Adrenal gland (tissue), 9 donors: ENCODE measurements at regions not wholly inside any gene's neighbourhood (a gene's known extent, or its start where the extent isn't known, plus 50 kb on each side); places are given as distances from the start of the nearest gene placed in this dataset.

ENCODE experiments used
- DNase-seq, 7 donors: peaks; one replicate each; pipeline ENCODE4 v3.0.0-alpha.2; 2019 to 2020
- H3K27ac ChIP-seq, 5 donors: fragments of 200-600 bp; sonication (generic) in 4 of 5; 1 replicate in 3 of 5; 2 replicates in 2 of 5; pipeline versions ENCODE4 v1.5.1 to v1.8.0; 2016 to 2020; ENCODE audit warnings: mild to moderate bottlenecking in 1 of 5
- H3K27me3 ChIP-seq: fragments of 200-600 bp; 2 replicates; pipeline ENCODE4 v1.8.0; 2021
- H3K36me3 ChIP-seq, 2 donors: fragments of 200-600 bp; replicated peaks in 1 of 2; 1 replicate in 1 of 2; 2 replicates in 1 of 2; pipeline versions ENCODE4 v1.5.1 to v1.8.0; 2018 to 2022
- H3K4me1 ChIP-seq, 2 donors: fragments of 200-600 bp; replicated peaks in 1 of 2; 1 replicate in 1 of 2; 2 replicates in 1 of 2; pipeline versions ENCODE4 v1.5.1 to v1.8.0; 2018 to 2021
- H3K4me3 ChIP-seq, 4 donors: fragments of 200-600 bp; sonication (generic) in 3 of 4; one replicate each; pipeline ENCODE4 v1.5.1; 2016 to 2018
- H3K9me3 ChIP-seq, 3 donors: fragments of 200-600 bp; sonication (generic) in 1 of 3; replicated peaks in 1 of 3; 1 replicate in 2 of 3; 2 replicates in 1 of 3; pipeline versions ENCODE4 v1.5.1 to v1.8.0; 2016 to 2021
- CTCF ChIP-seq, 6 experiments: fragments of 450-650 bp in 4 of 6; fragments of 200-600 bp in 2 of 6; sonication (generic) in 1 of 6; IDR thresholded peaks; 1 replicate in 5 of 6; 2 replicates in 1 of 6; pipeline versions ENCODE4 v1.5.1 to v1.8.0; 2016 to 2021; ENCODE audit warnings: antibody characterized with exemption in 6 of 6, mild to moderate bottlenecking in 2 of 6, moderate library complexity in 1 of 6
- POLR2A ChIP-seq, 2 donors: fragments of 450-650 bp; IDR thresholded peaks; one replicate each; pipeline ENCODE4 v1.6.1; 2017; ENCODE audit warnings: antibody characterized with exemption in 2 of 2, mild to moderate bottlenecking in 2 of 2, moderate library complexity in 1 of 2
- WGBS, 4 donors: extraction: QIAGEN DNeasy Blood & Tissue Kit in 2 of 4; methylation state at CpG; one replicate each; pipeline versions ENCODE4 v1.1.5 to v1.1.7; 2013 to 2017; 5-methylcytosine and 5-hydroxymethylcytosine counted together
- intact Hi-C, 2 donors: fragments of 100-400 bp; cut with DNase I; formaldehyde crosslinking; loops; one replicate each; pipeline versions ENCODE4 v1.14.1 to v1.15.0; 2022 to 2023
- donor health status: healthy with polysubstance abuse.
- donor health status: Bipolar disorder and iron deficiency.
- donor health status: DM: yes; HTN: yes; CAD: no.
- donor health status: DM: no; HTN: no; CAD: no.
- donor health status: DM: no; HTN: no; CAD: no.

- DNase-seq = no peak
- Histone ChIP-seq H3K36me3 (no peaks in the 10 kb centered on the region), H3K27ac (no peak overlapping the region), H3K27me3 (no peaks in the 10 kb centered on the region), H3K4me3 (no peak overlapping the region), H3K9me3 (no peaks in the 10 kb centered on the region), H3K4me1 (no peaks in the 10 kb centered on the region)
- 71 to 76% (median 74%) methylated on average over 4 to 7 of the region's 7 CpGs for WGBS, 4 donors
- intact Hi-C loops = loop anchor here in 1 of 2 donors (10.0 kb wide), 1 partner anchor 386 kb away; no protein-coding TSS in a partner anchor
- TF ChIP-seq POLR2A (IDR thresholded peaks at IDR 0.05) (no peak), CTCF (IDR thresholded peaks at IDR 0.05) (no peak)
Measured at GRCh38 chr10:43928425-43928968, 279.8 kb upstream of the ZNF32 start.

- no peak overlapping the region for H3K27ac ChIP-seq
- no peaks in the 10 kb centered on the region for H3K4me1 ChIP-seq
- H3K9me3 ChIP-seq = no peaks in the 10 kb centered on the region
- intact Hi-C loops = loop anchor here in 1 of 2 donors (10.0 kb wide), 1 partner anchor 388 kb away; no protein-coding TSS in a partner anchor
- peak in 1 of 7 donors; percentile 25 for DNase-seq
- 52 to 68% (median 63%) methylated on average over 5 to 7 of the region's 7 CpGs for WGBS, 4 donors
- TF ChIP-seq POLR2A (IDR thresholded peaks at IDR 0.05) (no peak), CTCF (IDR thresholded peaks at IDR 0.05) (no peak)
- H3K36me3 ChIP-seq = no peaks in the 10 kb centered on the region
- H3K4me3 ChIP-seq = no peak overlapping the region
- no peaks in the 10 kb centered on the region for H3K27me3 ChIP-seq
Measured at GRCh38 chr10:43926875-43927406, 278.3 kb upstream of the ZNF32 start.

- Histone ChIP-seq H3K36me3 (no peaks in the 10 kb centered on the region), H3K4me3 (no peak overlapping the region), H3K9me3 (no peaks in the 10 kb centered on the region), H3K4me1 (no peaks in the 10 kb centered on the region), H3K27me3 (no peaks in the 10 kb centered on the region), H3K27ac (no peak overlapping the region)
- TF ChIP-seq POLR2A (IDR thresholded peaks at IDR 0.05) (no peak), CTCF (IDR thresholded peaks at IDR 0.05) (no peak)
- WGBS, 4 donors = 78 to 92% (median 84%) methylated on average over 5 of the region's 5 CpGs
- intact Hi-C loops = loop anchor here in 1 of 2 donors (10.0 kb wide), 1 partner anchor 388 kb away; no protein-coding TSS in a partner anchor
- DNase-seq = no peak
Measured at GRCh38 chr10:43926371-43926770, 277.7 kb upstream of the ZNF32 start.

- WGBS, 4 donors = 85 to 93% (median 88%) methylated on average over 7 of the region's 7 CpGs
- no peaks in the 10 kb centered on the region for H3K9me3 ChIP-seq
- peak in 1 of 7 donors; percentile 5 for DNase-seq
- H3K4me1 ChIP-seq = no peaks in the 10 kb centered on the region
- intact Hi-C loops = loop anchor here in 1 of 2 donors (10.0 kb wide), 1 partner anchor 389 kb away; no protein-coding TSS in a partner anchor
- H3K27me3 ChIP-seq = no peaks in the 10 kb centered on the region
- TF ChIP-seq POLR2A (IDR thresholded peaks at IDR 0.05) = no peak
- TF ChIP-seq CTCF (IDR thresholded peaks at IDR 0.05) = no peak
- H3K4me3 ChIP-seq = no peak overlapping the region
- no peaks in the 10 kb centered on the region for H3K36me3 ChIP-seq
- H3K27ac ChIP-seq = no peak overlapping the region
Measured at GRCh38 chr10:43925793-43926192, 277.1 kb upstream of the ZNF32 start.
